HG03575 (cell line): ENCODE measurements at regions not wholly inside any gene's neighbourhood (a gene's known extent, or its start where the extent isn't known, plus 50 kb on each side); places are given as distances from the start of the nearest gene placed in this dataset.
"Not testable (repeated sequence)": the region's sequence is repeated elsewhere in the genome, so short reads cannot be mapped to it uniquely, and the experiment has no call there.

Experiments
- ATAC-seq: cut with Tn5 transposase; IDR thresholded peaks from one replicate; pipeline ENCODE4 v1.9.1; 2021; ENCODE audit not compliant: unreplicated experiment, insufficient number of reproducible peaks, low FRiP score; ENCODE audit errors: extremely low read depth

GRCh38 chr1:82153752-82154151 is 353.0 kb downstream of the ADGRL2 start:
- no peak for ATAC-seq

- ATAC-seq, result no peak
These were observed 352.5 kb downstream of the ADGRL2 start for GRCh38 chr1:82153272-82153629.

GRCh38 chr1:82152356-82153271 is 351.9 kb downstream of the ADGRL2 start:
- ATAC-seq, result no peak

- no peak for ATAC-seq
These were observed 344.9 kb downstream of the ADGRL2 start for GRCh38 chr1:82145656-82146055.

GRCh38 chr1:82143108-82143833 is 342.5 kb downstream of the ADGRL2 start:
- ATAC-seq, result no peak

GRCh38 chr1:82141390-82141789 is 340.7 kb downstream of the ADGRL2 start:
- no peak for ATAC-seq

GRCh38 chr1:82139751-82140468 is 339.2 kb downstream of the ADGRL2 start:
- ATAC-seq, result no peak

- not testable (repeated sequence) for ATAC-seq
These were observed 335.6 kb downstream of the ADGRL2 start for GRCh38 chr1:82136351-82136750.

GRCh38 chr1:82125866-82126265 is 325.1 kb downstream of the ADGRL2 start:
- no peak for ATAC-seq

GRCh38 chr1:82125119-82125518 is 324.4 kb downstream of the ADGRL2 start:
- no peak for ATAC-seq

- no peak for ATAC-seq
These were observed 320.7 kb downstream of the ADGRL2 start for GRCh38 chr1:82121421-82121820.

GRCh38 chr1:82116105-82116504 is 315.4 kb downstream of the ADGRL2 start:
- no peak for ATAC-seq

- no peak for ATAC-seq
These were observed 314.2 kb downstream of the ADGRL2 start for GRCh38 chr1:82114887-82115286.

- ATAC-seq, result no peak
These were observed 309.9 kb downstream of the ADGRL2 start for GRCh38 chr1:82110366-82111254.

- no peak for ATAC-seq
These were observed 308.1 kb downstream of the ADGRL2 start for GRCh38 chr1:82108843-82109242.

- ATAC-seq, result no peak
These were observed 305.9 kb downstream of the ADGRL2 start for GRCh38 chr1:82106672-82107071.

GRCh38 chr1:82099170-82099569 is 298.4 kb downstream of the ADGRL2 start:
- no peak for ATAC-seq

GRCh38 chr1:82094136-82094535 is 293.4 kb downstream of the ADGRL2 start:
- no peak for ATAC-seq

GRCh38 chr1:82091729-82092128 is 291.0 kb downstream of the ADGRL2 start:
- no peak for ATAC-seq
